Fibroblast of the aortic adventitia (primary cell): ENCODE measurements at regions not wholly inside any gene's neighbourhood (a gene's known extent, or its start where the extent isn't known, plus 50 kb on each side); places are given as distances from the start of the nearest gene placed in this dataset.

Experiments
- DNase-seq: peaks from one replicate; pipeline ENCODE4 v3.0.0-alpha.2; 2010; ENCODE audit warnings: low read depth
- H3K4me3 ChIP-seq: 2 replicates; pipeline ENCODE4 v1.5.1; 2011; ENCODE audit warnings: low read depth, mild to moderate bottlenecking, control low read depth, low read length, moderate library complexity
- CTCF ChIP-seq: IDR thresholded peaks from 2 replicates; pipeline ENCODE4 v1.5.1; 2011; ENCODE audit warnings: mild to moderate bottlenecking, low read length, control low read depth, inconsistent platforms; ENCODE audit not compliant: insufficient read depth

- TF ChIP-seq CTCF, result no peak
- DNase-seq, result no peak
- H3K4me3 ChIP-seq, result no peak overlapping the region
Measured at GRCh38 chr10:123409884-123410283, 255.7 kb downstream of the BUB3 start.

GRCh38 chr10:123413353-123413752 is 252.8 kb upstream of the GPR26 start:
- no peak overlapping the region for H3K4me3 ChIP-seq
- no peak for DNase-seq
- no peak for TF ChIP-seq CTCF

- TF ChIP-seq CTCF, result no peak
- H3K4me3 ChIP-seq, result no peak overlapping the region
- DNase-seq, result no peak
Measured at GRCh38 chr10:123415523-123415922, 250.6 kb upstream of the GPR26 start.

- no peak for TF ChIP-seq CTCF
- DNase-seq, result no peak
Measured at GRCh38 chr10:123417414-123417813, 248.7 kb upstream of the GPR26 start.

GRCh38 chr10:123421461-123421860 is 244.7 kb upstream of the GPR26 start:
- TF ChIP-seq CTCF, result no peak
- H3K4me3 ChIP-seq, result no peak overlapping the region
- DNase-seq, result no peak

More at GRCh38 chr10:123417414-123417813, 248.7 kb upstream of the GPR26 start:
- no peak overlapping the region for H3K4me3 ChIP-seq

- TF ChIP-seq CTCF, result no peak
- no peak for DNase-seq
- H3K4me3 ChIP-seq, result no peak overlapping the region
Measured at GRCh38 chr10:123422261-123422660, 243.9 kb upstream of the GPR26 start.

- H3K4me3 ChIP-seq, result no peak overlapping the region
- no peak for TF ChIP-seq CTCF
- DNase-seq, result no peak
Measured at GRCh38 chr10:123424537-123424936, 241.6 kb upstream of the GPR26 start.
